Activated naive CD4-positive, alpha-beta T cell treated with anti-CD3 and anti-CD28 coated beads for 36 hours (primary cell): ENCODE measurements at regions not wholly inside any gene's neighbourhood (a gene's known extent, or its start where the extent isn't known, plus 50 kb on each side); places are given as distances from the start of the nearest gene placed in this dataset.

Experiments used
- CTCF ChIA-PET: fragments of 350-600 bp; sonication (Branson Sonifier 250); formaldehyde crosslinking; loops from one replicate; lab custom pipeline; 2021; ENCODE audit warnings: antibody characterized with exemption; lab: Charles Lee
- DNase-seq: peaks from one replicate; pipeline ENCODE4 v3.0.0-alpha.2; 2020
- H3K27ac Mint-ChIP-seq: one replicate; pipeline ENCODE4 v1.8.0; 2021; ENCODE audit warnings: mild to moderate bottlenecking, mixed read lengths
- H3K27me3 Mint-ChIP-seq: one replicate; pipeline ENCODE4 v1.8.0; 2021; ENCODE audit warnings: low read depth, mixed read lengths
- H3K36me3 Mint-ChIP-seq: one replicate; pipeline ENCODE4 v1.8.0; 2021; ENCODE audit warnings: low read depth, mixed read lengths
- H3K4me1 Mint-ChIP-seq: one replicate; pipeline ENCODE4 v1.8.0; 2021; ENCODE audit warnings: low read depth, mixed read lengths
- H3K4me3 Mint-ChIP-seq: one replicate; pipeline ENCODE4 v1.8.0; 2021; ENCODE audit warnings: mild to moderate bottlenecking, moderate library complexity, mixed read lengths
- H3K9me3 Mint-ChIP-seq: one replicate; pipeline ENCODE4 v1.8.0; 2021; ENCODE audit warnings: mixed read lengths
- intact Hi-C: fragments of 100-400 bp; cut with micrococcal nuclease; formaldehyde crosslinking; loops from one replicate; pipeline ENCODE4 v1.15.1; 2023

DNA sequence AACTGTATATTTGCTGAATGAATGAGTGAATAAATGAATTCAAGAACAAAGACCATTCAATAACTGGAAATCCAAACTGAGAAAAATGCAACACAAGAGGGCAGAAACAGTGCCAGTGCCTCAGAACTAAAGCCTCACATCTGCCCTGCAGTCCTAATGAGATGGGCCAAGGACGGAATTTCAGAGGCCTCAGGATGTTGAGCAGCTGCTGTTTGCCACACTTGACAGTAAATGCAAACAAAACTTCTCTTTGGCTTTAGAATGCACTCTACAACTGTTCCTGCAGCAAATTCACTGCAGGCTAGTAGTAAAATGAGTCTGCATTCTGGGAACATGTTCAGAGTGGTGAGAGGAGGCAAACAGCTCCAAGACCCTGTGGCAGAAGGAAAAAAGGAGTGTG, 177.6 kb upstream of the LRFN2 start:
- Mint-ChIP-seq H3K36me3 (no peaks in the 10 kb centered on the region), H3K27me3 (no peaks in the 10 kb centered on the region), H3K27ac (no peak overlapping the region), H3K4me3 (no peak overlapping the region), H3K4me1 (no peaks in the 10 kb centered on the region), H3K9me3 (no peaks in the 10 kb centered on the region)
- intact Hi-C loops = no loop called here
- no peak for DNase-seq
- CTCF ChIA-PET = no interaction called here

DNA sequence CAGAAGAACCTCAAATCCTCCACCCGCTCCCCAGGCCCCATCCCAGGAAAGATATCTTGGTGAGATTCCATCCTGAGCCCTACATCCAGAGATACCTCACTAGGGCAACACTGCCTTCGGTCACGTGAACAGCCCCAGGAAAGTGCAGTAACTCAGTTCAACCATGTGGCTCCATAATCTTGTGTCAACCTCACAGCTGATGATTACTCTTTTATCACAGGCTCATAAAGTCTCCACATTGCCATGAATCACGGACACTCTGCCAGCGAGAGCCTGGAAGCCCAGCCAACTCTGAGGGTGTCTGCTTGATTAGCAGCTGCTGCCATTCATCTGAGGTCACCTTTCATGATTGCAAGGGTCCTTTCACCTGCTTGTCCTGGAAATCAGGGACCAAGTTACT, 175.8 kb upstream of the LRFN2 start:
- intact Hi-C loops = no loop called here
- H3K9me3 Mint-ChIP-seq = no peaks in the 10 kb centered on the region
- H3K4me3 Mint-ChIP-seq = no peak overlapping the region
- no peak overlapping the region for H3K27ac Mint-ChIP-seq
- CTCF ChIA-PET = no interaction called here
- peaks cover 2% of the 10 kb centered on the region for H3K27me3 Mint-ChIP-seq
- H3K36me3 Mint-ChIP-seq = no peaks in the 10 kb centered on the region
- DNase-seq = no peak
- no peaks in the 10 kb centered on the region for H3K4me1 Mint-ChIP-seq

DNA sequence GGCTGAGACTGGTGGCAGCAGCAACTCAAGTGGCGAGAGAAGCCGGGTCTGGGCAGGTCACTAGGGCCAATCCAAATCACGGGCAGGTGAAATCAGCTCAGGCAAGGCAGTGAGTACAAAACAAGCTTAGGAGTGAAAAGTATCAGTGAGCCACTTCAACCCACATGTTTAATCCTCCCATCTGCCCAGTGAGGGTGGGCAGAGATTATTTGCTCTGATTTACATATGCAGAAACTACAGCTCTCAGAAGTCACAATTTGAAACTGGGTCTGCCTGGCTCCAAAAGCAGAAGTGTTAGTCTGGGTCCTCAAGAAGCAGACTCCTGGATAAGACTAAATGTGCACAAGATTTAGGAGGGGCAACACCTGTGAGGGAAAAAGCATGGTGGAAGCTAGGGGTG, 173.7 kb upstream of the LRFN2 start:
- intact Hi-C loops = no loop called here
- H3K36me3 Mint-ChIP-seq = no peaks in the 10 kb centered on the region
- no peak overlapping the region for H3K27ac Mint-ChIP-seq
- no peaks in the 10 kb centered on the region for H3K9me3 Mint-ChIP-seq
- no peak overlapping the region for H3K4me3 Mint-ChIP-seq
- H3K27me3 Mint-ChIP-seq = peaks cover 13% of the 10 kb centered on the region
- CTCF ChIA-PET = interaction anchor here (0.6 to 1.3 kb wide), 2 partner anchors 267 to 414 kb away, joined by 3 to 4 read pairs; no protein-coding TSS in a partner anchor
- H3K4me1 Mint-ChIP-seq = no peaks in the 10 kb centered on the region
- no peak for DNase-seq

DNA sequence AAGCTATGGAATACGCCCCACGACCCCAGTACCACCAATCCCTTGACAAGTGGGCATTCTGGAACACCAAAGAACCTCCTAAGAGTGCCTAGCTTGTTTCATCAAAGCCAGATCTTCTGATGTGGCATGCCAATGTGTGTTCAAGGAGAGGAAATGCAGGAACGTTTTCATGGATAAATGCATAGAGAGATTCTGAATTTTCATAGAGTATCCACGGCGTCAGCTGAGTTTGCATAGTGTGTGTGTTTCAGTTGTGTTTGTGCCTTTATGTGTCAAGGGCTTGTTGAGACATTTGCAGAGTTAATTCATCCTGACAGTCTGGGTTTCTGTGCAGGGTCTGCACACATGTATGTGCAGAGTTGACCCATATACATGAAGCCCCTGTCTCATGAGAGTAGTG, 172.7 kb upstream of the LRFN2 start:
- H3K36me3 Mint-ChIP-seq = no peaks in the 10 kb centered on the region
- intact Hi-C loops = no loop called here

DNA sequence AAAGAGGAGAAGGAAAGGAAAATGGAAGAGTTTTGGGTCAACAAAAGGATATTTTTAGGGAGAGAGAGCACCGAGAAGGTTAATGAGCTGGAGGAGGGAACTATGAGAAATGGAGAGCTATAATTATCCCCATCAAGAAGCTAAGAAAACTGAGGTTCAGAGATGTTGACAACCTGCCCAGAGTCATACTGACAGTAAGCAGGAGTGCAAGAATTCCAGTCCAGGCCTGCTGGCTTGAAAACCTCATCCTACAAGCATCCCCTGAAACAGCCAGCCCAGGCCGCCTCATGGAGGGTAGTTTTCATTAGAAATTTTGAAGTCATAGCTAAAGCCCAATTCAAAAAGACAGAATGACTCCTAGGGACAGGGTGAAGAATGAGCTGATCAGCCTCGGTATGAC, 172.1 kb upstream of the LRFN2 start:
- intact Hi-C loops = no loop called here
- CTCF ChIA-PET = no interaction called here
- Mint-ChIP-seq H3K9me3 (no peaks in the 10 kb centered on the region), H3K27me3 (peaks cover 23% of the 10 kb centered on the region), H3K4me1 (no peaks in the 10 kb centered on the region), H3K36me3 (no peaks in the 10 kb centered on the region), H3K4me3 (no peak overlapping the region), H3K27ac (no peak overlapping the region)
- no peak for DNase-seq

More for the DNA sequence above, 172.7 kb upstream of the LRFN2 start:
- Mint-ChIP-seq H3K27ac (no peak overlapping the region), H3K27me3 (peaks cover 20% of the 10 kb centered on the region), H3K4me3 (no peak overlapping the region), H3K4me1 (no peaks in the 10 kb centered on the region), H3K9me3 (no peaks in the 10 kb centered on the region)
- CTCF ChIA-PET = interaction anchor here (0.6 to 1.3 kb wide), 2 partner anchors 86 to 268 kb away, joined by 3 to 4 read pairs; no protein-coding TSS in a partner anchor
- no peak for DNase-seq

DNA sequence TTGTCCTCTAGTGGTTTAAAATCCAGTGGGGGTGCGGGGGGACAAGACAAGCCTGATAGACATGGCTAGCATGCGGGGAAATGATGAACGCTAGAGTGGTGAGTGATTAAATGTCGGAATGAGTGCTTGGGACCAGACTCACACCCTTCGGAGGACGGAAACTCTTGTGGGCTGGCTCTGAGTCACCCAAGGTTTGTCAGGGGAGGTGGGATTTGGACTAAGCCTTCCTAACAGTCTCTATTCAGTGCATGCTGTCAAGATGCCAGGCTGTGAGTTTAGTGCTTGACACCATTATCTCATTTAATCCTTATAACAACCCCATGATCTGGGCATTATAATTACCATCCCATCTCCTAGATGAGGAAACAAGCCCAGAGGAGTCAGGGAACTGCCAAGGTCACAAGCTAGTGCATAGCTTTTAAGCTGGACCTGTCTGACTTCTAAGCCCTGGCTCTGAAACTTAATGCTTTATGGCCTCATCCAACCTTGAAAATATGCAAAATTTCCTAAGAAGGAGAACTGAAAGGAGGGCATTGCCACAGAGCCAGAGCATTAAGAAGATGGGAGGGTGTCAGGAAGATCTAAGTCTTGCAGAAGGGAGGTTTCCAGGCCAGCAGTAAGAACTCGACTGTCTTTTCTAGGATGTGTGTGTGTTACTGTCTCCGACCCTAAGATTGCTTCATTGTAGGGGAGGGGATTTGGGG, 168.7 kb upstream of the LRFN2 start:
- H3K27ac Mint-ChIP-seq = no peak overlapping the region
- intact Hi-C loops = no loop called here
- H3K9me3 Mint-ChIP-seq = no peaks in the 10 kb centered on the region
- no peaks in the 10 kb centered on the region for H3K4me1 Mint-ChIP-seq
- peaks cover 27% of the 10 kb centered on the region for H3K27me3 Mint-ChIP-seq
- CTCF ChIA-PET = no interaction called here
- no peak for DNase-seq
- H3K4me3 Mint-ChIP-seq = no peak overlapping the region
- H3K36me3 Mint-ChIP-seq = no peaks in the 10 kb centered on the region

DNA sequence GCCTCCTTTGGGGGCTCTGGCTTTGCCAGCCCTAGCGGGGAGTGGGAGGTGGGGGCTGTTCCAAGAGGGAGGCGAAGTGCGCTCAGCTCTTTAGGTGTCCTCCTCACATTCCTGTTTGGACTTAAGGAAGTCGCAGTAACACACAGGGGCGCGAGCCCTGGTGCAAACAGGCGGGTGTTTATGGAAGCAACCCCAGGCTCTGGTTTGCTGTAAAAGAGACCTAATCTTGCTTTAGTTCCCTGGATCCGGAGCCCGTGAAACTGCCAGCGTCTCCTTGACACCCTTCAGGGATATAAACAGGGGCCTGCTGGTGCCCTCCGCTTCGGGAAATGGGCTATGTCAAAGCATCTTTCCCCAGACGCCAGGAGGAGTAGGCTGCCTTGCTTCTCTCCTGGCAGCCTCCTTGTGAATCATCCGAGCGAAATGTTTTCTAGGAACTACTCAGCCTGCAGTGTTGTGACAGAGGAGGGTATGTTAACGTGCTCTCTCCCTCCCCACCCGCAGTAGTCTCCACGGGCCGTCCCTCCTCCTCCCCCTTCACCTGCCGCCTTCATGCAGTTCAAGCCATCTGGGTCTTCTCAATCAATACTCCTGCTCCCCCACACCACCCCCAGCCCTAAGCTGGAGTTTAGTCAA, 168.0 kb upstream of the LRFN2 start:
- Mint-ChIP-seq H3K4me1 (no peaks in the 10 kb centered on the region), H3K4me3 (no peak overlapping the region), H3K9me3 (no peaks in the 10 kb centered on the region), H3K27ac (no peak overlapping the region), H3K27me3 (peaks cover 27% of the 10 kb centered on the region), H3K36me3 (no peaks in the 10 kb centered on the region)
- intact Hi-C loops = no loop called here
- CTCF ChIA-PET = no interaction called here
- no peak for DNase-seq

DNA sequence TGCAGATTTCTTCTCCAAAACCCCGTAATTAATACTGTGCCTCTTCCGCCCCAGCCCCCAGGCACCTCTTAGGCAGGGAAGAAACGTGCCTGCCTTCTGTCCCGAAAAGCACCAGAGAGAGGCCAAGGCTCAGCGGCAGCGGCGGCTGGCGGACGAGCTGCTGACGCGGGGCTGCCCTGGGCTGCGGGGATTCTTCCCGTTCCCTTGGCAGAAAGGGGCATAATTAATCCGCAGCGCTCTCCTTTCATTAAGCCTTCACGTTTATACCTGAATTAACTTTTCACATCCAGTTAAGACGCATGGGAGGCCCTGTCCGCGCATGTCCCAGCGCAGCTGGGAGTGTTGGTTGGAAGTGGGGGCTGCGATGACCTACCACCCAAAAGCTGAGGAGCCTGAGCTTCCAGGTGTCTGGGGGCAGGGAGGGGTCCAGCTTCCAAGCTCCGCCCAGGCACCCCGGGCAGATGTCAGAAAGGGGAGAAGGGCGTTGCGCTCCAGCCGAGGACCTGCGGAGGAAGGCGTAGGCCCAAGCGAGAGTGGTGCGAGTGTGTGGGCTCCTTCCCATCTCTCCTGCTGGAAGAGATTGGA, 167.4 kb upstream of the LRFN2 start:
- CTCF ChIA-PET = no interaction called here
- Mint-ChIP-seq H3K36me3 (no peaks in the 10 kb centered on the region), H3K27me3 (peaks cover 27% of the 10 kb centered on the region), H3K4me3 (no peak overlapping the region), H3K9me3 (no peaks in the 10 kb centered on the region), H3K27ac (no peak overlapping the region), H3K4me1 (no peaks in the 10 kb centered on the region)
- intact Hi-C loops = no loop called here
- DNase-seq = no peak

DNA sequence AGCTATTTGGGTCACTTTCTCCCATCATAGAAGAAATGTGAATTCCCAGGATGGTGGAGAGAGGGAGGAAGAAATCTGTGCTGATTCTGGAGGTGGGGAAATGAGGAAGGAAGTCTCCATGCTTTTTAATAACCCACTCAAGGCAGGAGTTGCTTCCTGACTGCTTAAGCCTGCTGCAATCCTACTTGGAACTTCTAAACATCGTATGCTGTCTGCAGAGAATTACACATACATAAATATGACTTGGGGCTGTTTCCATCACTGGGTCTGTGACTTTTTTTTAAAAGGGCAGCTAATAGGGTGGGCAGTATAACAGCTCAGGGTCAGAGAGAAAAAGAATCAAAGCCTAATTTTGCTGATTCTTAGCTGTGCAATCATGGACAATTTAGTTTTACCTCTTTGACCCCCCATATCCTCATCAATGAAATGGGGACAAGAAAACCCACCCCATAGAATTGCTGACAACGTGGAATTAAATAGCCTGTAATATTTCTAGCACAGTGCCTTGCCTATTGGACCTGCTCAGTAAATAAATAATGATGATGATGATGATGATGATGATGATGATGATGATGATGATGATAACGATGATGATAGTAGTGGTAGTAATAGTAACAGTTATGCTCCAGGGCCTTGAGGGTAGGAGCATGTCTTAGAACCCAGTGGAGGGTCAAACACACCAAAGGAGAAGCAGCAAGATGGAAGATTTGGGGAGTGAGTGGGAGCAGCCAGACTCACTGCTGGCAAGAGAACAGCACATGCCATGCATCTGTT, 166.7 kb upstream of the LRFN2 start:
- intact Hi-C loops = no loop called here
- DNase-seq = no peak
- Mint-ChIP-seq H3K4me1 (no peaks in the 10 kb centered on the region), H3K27me3 (peaks cover 28% of the 10 kb centered on the region), H3K36me3 (no peaks in the 10 kb centered on the region), H3K9me3 (no peaks in the 10 kb centered on the region), H3K27ac (no peak overlapping the region), H3K4me3 (no peak overlapping the region)
- CTCF ChIA-PET = no interaction called here

DNA sequence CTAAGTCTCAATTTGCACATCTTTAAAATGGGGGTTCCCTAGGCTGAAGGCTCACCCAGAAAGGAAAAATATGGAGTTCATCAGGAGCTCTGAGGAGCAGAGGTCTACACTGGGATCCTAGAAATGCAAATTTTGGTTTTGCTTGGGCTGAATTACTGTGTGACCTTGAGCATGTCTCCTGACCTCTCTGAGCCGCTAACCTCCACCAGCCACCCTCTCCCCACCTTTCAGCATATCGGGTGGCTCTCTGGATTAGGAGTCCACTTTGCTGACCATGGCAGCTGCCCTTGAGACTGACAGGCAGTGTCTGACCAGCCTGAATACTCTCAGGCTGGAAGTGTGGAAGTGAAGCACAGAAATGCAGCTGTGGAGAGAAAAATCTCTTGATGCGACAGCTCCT, 165.9 kb upstream of the LRFN2 start:
- intact Hi-C loops = no loop called here

DNA sequence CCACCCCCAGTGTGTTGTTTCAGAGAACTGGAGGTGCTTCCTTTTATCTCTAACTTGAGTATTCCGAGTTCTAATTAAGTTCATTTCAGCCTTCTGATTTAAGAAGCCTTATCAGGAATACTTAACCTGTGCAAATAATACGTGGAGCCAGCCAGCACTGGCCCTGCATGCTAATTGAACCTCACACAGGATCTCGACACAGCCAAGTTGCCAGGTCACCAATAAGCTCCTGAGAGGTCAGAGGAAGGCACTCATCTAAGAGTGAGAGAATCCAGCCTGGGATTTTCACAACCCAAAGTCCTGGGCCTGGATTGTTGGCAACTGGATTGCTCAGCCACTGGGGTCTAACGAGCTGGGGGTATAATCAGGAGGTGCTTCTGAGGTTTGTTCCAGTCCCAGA, 157.7 kb upstream of the LRFN2 start:
- no peaks in the 10 kb centered on the region for H3K4me1 Mint-ChIP-seq
- peaks cover 7% of the 10 kb centered on the region for H3K27me3 Mint-ChIP-seq
- no peak overlapping the region for H3K4me3 Mint-ChIP-seq
- DNase-seq = no peak
- H3K9me3 Mint-ChIP-seq = no peaks in the 10 kb centered on the region
- CTCF ChIA-PET = no interaction called here
- intact Hi-C loops = no loop called here
- H3K36me3 Mint-ChIP-seq = no peaks in the 10 kb centered on the region
- H3K27ac Mint-ChIP-seq = no peak overlapping the region

More for the DNA sequence above, 165.9 kb upstream of the LRFN2 start:
- no peak overlapping the region for H3K4me3 Mint-ChIP-seq
- H3K36me3 Mint-ChIP-seq = no peaks in the 10 kb centered on the region
- CTCF ChIA-PET = no interaction called here
- no peaks in the 10 kb centered on the region for H3K9me3 Mint-ChIP-seq
- H3K4me1 Mint-ChIP-seq = no peaks in the 10 kb centered on the region
- H3K27ac Mint-ChIP-seq = no peak overlapping the region
- no peak for DNase-seq
- peaks cover 28% of the 10 kb centered on the region for H3K27me3 Mint-ChIP-seq

DNA sequence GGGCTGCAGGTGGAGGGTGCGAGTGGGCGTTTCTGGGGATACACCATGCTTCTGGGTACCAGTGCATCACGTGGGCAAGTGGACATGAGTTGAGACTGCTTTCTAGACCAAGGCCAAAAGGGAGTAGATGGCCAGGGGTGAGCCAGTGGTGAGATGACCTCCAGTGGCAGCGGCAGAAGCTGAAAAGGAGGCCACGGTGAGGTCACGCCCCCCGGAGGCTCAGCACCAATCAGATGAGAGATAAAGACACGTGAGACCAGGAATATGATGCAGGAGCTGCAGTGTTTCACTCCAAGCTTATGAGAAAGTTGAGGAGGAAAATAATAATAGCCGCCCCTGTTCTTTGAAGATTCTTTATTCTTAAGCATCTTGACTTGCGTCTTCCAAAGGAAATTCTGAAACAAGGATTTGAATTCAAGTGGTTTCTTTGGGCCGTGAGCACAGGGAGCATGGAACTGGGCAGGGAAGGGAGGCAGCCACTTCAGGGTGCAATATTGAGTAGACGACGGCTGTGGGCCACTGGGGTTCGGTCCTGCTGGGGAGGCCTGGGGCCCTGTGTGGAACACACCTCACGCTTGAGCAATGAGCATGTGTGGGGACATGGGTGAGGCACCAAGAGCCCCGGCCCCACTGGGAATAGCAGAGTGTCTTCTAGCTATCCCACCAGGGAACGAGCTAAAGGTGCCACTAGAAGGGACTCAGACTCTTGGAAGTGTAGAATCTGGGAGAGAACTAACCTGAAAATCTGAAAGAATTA, 156.7 kb upstream of the LRFN2 start:
- CTCF ChIA-PET = no interaction called here
- H3K36me3 Mint-ChIP-seq = no peaks in the 10 kb centered on the region
- no peak for DNase-seq
- intact Hi-C loops = no loop called here
- peaks cover 7% of the 10 kb centered on the region for H3K27me3 Mint-ChIP-seq
- H3K4me1 Mint-ChIP-seq = no peaks in the 10 kb centered on the region
- no peaks in the 10 kb centered on the region for H3K9me3 Mint-ChIP-seq
- H3K27ac Mint-ChIP-seq = no peak overlapping the region
- H3K4me3 Mint-ChIP-seq = no peak overlapping the region
